Upper lobe of left lung (tissue), 6 donors: ENCODE measurements at regions not wholly inside any gene's neighbourhood (a gene's known extent, or its start where the extent isn't known, plus 50 kb on each side); places are given as distances from the start of the nearest gene placed in this dataset.

Experiments used
- ATAC-seq, 2 donors: fragments of 200-7000 bp; cut with Tn5 transposase; one replicate each; pipeline ENCODE4 v1.9.1; 2022; ENCODE audit warnings: mild to moderate bottlenecking in 2 of 2, moderate library complexity in 2 of 2; ENCODE audit not compliant: low FRiP score in 2 of 2
- DNase-seq, 2 donors: peaks; one replicate each; pipeline ENCODE4 v3.0.0-alpha.2; 2019 to 2020
- H3K27ac ChIP-seq, 4 donors: fragments of 200-600 bp; sonication (generic); one replicate each; pipeline ENCODE4 v1.5.1; 2016 to 2019
- H3K27me3 ChIP-seq, 4 donors: fragments of 200-600 bp; sonication (generic); one replicate each; pipeline ENCODE4 v1.5.1; 2017 to 2019
- H3K36me3 ChIP-seq, 4 donors: fragments of 200-600 bp; sonication (generic); one replicate each; pipeline ENCODE4 v1.5.1; 2016 to 2019
- H3K4me1 ChIP-seq, 4 donors: fragments of 200-600 bp; sonication (generic); one replicate each; pipeline ENCODE4 v1.5.1; 2018 to 2019
- H3K4me3 ChIP-seq, 4 donors: fragments of 200-600 bp; sonication (generic); one replicate each; pipeline ENCODE4 v1.5.1; 2017 to 2019; ENCODE audit warnings: mild to moderate bottlenecking in 2 of 4, moderate library complexity in 1 of 4
- H3K9me3 ChIP-seq, 4 donors: fragments of 200-600 bp; sonication (generic); one replicate each; pipeline ENCODE4 v1.5.1; 2018 to 2019
- EP300 ChIP-seq, 4 donors: sonication (generic); formaldehyde crosslinking; IDR thresholded peaks; one replicate each; pipeline ENCODE4 v1.5.1; 2017; ENCODE audit warnings: antibody characterized with exemption in 4 of 4, control low read depth in 2 of 4
- POLR2A ChIP-seq, 4 donors: fragments of 450-650 bp; IDR thresholded peaks; one replicate each; pipeline ENCODE4 v1.5.1; 2016 to 2017; ENCODE audit warnings: antibody characterized with exemption in 4 of 4, mild to moderate bottlenecking in 2 of 4
- POLR2AphosphoS5 ChIP-seq, 2 donors: sonication (generic); formaldehyde crosslinking; IDR thresholded peaks; one replicate each; pipeline ENCODE4 v1.5.1; 2017; ENCODE audit warnings: antibody characterized with exemption in 2 of 2
- WGBS, 2 donors: methylation state at CpG; one replicate each; pipeline ENCODE4 v1.1.5; 2017 to 2018; 5-methylcytosine and 5-hydroxymethylcytosine counted together
- TF ChIP-seq, protein P1 (sequence below), 6 experiments: fragments of 450-650 bp in 4 of 6; fragments of 200-600 bp in 2 of 6; sonication (generic) in 2 of 6; IDR thresholded peaks; one replicate each; pipeline ENCODE4 v1.5.1; 2016 to 2019; ENCODE audit warnings: antibody characterized with exemption in 6 of 6
- donor health status: DM: no; HTN: no; CAD: no; lungs with moderate emphysema.
- donor health status: DM: no; HTN: yes; CAD: no; lungs with severe emphysema.

GRCh38 chr1:38336301-38336923, 289.8 kb upstream of the POU3F1 start:
- Histone ChIP-seq H3K4me1 (no peaks in the 10 kb centered on the region), H3K36me3 (no peaks in the 10 kb centered on the region), H3K27me3 (no peaks in the 10 kb centered on the region), H3K9me3 (no peaks in the 10 kb centered on the region), H3K27ac (no peak overlapping the region), H3K4me3 (no peak overlapping the region)
- no peak for ATAC-seq
- WGBS, 2 donors: 57 to 70% methylated on average over 8 of the region's 8 CpGs
- TF ChIP-seq, protein P1, sequence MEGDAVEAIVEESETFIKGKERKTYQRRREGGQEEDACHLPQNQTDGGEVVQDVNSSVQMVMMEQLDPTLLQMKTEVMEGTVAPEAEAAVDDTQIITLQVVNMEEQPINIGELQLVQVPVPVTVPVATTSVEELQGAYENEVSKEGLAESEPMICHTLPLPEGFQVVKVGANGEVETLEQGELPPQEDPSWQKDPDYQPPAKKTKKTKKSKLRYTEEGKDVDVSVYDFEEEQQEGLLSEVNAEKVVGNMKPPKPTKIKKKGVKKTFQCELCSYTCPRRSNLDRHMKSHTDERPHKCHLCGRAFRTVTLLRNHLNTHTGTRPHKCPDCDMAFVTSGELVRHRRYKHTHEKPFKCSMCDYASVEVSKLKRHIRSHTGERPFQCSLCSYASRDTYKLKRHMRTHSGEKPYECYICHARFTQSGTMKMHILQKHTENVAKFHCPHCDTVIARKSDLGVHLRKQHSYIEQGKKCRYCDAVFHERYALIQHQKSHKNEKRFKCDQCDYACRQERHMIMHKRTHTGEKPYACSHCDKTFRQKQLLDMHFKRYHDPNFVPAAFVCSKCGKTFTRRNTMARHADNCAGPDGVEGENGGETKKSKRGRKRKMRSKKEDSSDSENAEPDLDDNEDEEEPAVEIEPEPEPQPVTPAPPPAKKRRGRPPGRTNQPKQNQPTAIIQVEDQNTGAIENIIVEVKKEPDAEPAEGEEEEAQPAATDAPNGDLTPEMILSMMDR (IDR thresholded peaks at IDR 0.05): no peak
- TF ChIP-seq POLR2A (IDR thresholded peaks at IDR 0.05) (no peak), EP300 (IDR thresholded peaks at IDR 0.05) (no peak), POLR2AphosphoS5 (IDR thresholded peaks at IDR 0.05) (no peak)
- no peak for DNase-seq

DNA sequence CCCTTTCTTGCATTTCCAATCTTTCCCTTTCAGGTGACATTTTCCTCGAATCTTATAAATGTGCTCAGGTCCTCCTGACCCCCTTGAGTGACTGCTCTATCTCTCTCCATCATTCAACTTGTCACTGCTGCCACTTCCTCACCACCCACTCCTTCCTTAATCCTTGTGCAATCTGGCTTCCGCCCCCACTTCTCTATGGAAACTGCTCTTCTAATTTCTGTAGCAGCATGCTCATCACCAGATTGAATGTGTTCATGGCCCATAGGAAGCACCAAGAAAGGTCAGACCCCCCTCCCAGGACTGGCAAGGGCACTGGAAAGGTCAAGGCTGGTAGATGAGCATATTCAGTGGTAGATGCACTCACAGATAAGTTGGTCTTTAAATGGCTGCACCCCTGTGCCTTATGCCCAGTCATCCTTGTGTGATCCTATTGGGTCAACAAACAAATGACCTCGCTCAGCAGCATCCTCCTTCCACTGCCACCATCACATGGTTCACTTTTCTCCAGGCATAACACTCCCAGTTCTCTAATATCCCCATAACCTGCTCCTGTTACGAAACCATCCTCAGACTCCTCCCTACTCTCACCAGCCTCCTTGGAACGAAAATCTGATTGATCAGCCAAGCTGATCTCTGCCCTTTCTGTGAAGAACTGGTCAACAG, 288.5 kb upstream of the POU3F1 start:
- no peaks in the 10 kb centered on the region for H3K9me3 ChIP-seq
- TF ChIP-seq POLR2A (IDR thresholded peaks at IDR 0.05): no peak
- no peak for TF ChIP-seq POLR2AphosphoS5 (IDR thresholded peaks at IDR 0.05)
- no peaks in the 10 kb centered on the region for H3K4me1 ChIP-seq
- no peaks in the 10 kb centered on the region for H3K36me3 ChIP-seq
- ATAC-seq (peak in 1 of 2 donors; percentile 28), DNase-seq (no peak)
- H3K4me3 ChIP-seq: no peak overlapping the region
- 64 to 65% methylated on average over 5 of the region's 5 CpGs for WGBS, 2 donors
- H3K27ac ChIP-seq: no peak overlapping the region
- no peaks in the 10 kb centered on the region for H3K27me3 ChIP-seq

GRCh38 chr1:38332649-38333310, 286.2 kb upstream of the POU3F1 start:
- WGBS, 2 donors: 77 to 82% methylated on average over 7 of the region's 7 CpGs
- ATAC-seq (no peak), DNase-seq (no peak)
- Histone ChIP-seq H3K4me3 (no peak overlapping the region), H3K27me3 (no peaks in the 10 kb centered on the region), H3K36me3 (no peaks in the 10 kb centered on the region), H3K4me1 (no peaks in the 10 kb centered on the region), H3K27ac (no peak overlapping the region), H3K9me3 (no peaks in the 10 kb centered on the region)
- no peak for TF ChIP-seq POLR2AphosphoS5 (IDR thresholded peaks at IDR 0.05)
- TF ChIP-seq, protein P1 (IDR thresholded peaks at IDR 0.05): no peak
- TF ChIP-seq EP300 (IDR thresholded peaks at IDR 0.05): no peak
- TF ChIP-seq POLR2A (IDR thresholded peaks at IDR 0.05): no peak

GRCh38 chr1:38331496-38332210, 285.1 kb upstream of the POU3F1 start:
- WGBS, 2 donors: 77 to 88% methylated on average over 2 of the region's 2 CpGs
- H3K4me3 ChIP-seq: no peak overlapping the region
- H3K27ac ChIP-seq: no peak overlapping the region
- H3K4me1 ChIP-seq: peaks cover 0 to 7% (median 0%) of the 10 kb centered on the region in 4 donors
- ATAC-seq (no peak), DNase-seq (no peak)
- TF ChIP-seq, protein P1 (IDR thresholded peaks at IDR 0.05): no peak
- TF ChIP-seq EP300 (IDR thresholded peaks at IDR 0.05) (no peak), POLR2A (IDR thresholded peaks at IDR 0.05) (no peak), POLR2AphosphoS5 (IDR thresholded peaks at IDR 0.05) (no peak)
- H3K9me3 ChIP-seq: no peaks in the 10 kb centered on the region
- no peaks in the 10 kb centered on the region for H3K36me3 ChIP-seq
- no peaks in the 10 kb centered on the region for H3K27me3 ChIP-seq

- 83 to 84% methylated on average over 5 of the region's 5 CpGs for WGBS, 2 donors
Observed at GRCh38 chr1:38330799-38331198, 284.2 kb upstream of the POU3F1 start.

More at GRCh38 chr1:38330799-38331198, 284.2 kb upstream of the POU3F1 start:
- Histone ChIP-seq H3K4me1 (peaks cover 0 to 7% (median 0%) of the 10 kb centered on the region in 4 donors), H3K36me3 (no peaks in the 10 kb centered on the region), H3K27me3 (no peaks in the 10 kb centered on the region), H3K9me3 (no peaks in the 10 kb centered on the region), H3K4me3 (no peak overlapping the region), H3K27ac (no peak overlapping the region)
- no peak for ATAC-seq
- no peak for TF ChIP-seq POLR2A (IDR thresholded peaks at IDR 0.05)
- TF ChIP-seq EP300 (IDR thresholded peaks at IDR 0.05): no peak
- TF ChIP-seq, protein P1 (IDR thresholded peaks at IDR 0.05): no peak
- TF ChIP-seq POLR2AphosphoS5 (IDR thresholded peaks at IDR 0.05): no peak
- DNase-seq: peak in 1 of 2 donors; percentile 40
